ENCODE measurements at regions not wholly inside any gene's neighbourhood (a gene's known extent, or its start where the extent isn't known, plus 50 kb on each side); places are given as distances from the start of the nearest gene placed in this dataset.

- ChIA-PET POLR2A (no interaction called here), CTCF (interaction anchor here (0.7 kb wide), 1 partner anchor 14 kb away, joined by 4 read pairs; no protein-coding TSS in a partner anchor)
- TF ChIP-seq, protein P1, sequence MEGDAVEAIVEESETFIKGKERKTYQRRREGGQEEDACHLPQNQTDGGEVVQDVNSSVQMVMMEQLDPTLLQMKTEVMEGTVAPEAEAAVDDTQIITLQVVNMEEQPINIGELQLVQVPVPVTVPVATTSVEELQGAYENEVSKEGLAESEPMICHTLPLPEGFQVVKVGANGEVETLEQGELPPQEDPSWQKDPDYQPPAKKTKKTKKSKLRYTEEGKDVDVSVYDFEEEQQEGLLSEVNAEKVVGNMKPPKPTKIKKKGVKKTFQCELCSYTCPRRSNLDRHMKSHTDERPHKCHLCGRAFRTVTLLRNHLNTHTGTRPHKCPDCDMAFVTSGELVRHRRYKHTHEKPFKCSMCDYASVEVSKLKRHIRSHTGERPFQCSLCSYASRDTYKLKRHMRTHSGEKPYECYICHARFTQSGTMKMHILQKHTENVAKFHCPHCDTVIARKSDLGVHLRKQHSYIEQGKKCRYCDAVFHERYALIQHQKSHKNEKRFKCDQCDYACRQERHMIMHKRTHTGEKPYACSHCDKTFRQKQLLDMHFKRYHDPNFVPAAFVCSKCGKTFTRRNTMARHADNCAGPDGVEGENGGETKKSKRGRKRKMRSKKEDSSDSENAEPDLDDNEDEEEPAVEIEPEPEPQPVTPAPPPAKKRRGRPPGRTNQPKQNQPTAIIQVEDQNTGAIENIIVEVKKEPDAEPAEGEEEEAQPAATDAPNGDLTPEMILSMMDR (IDR thresholded peaks at IDR 0.05; ENCODE audit: unreplicated experiment) = no peak
- Mint-ChIP-seq H3K4me3 (ENCODE audit: unreplicated experiment) (no peak overlapping the region), H3K36me3 (ENCODE audit: insufficient read depth, unreplicated experiment) (no peaks in the 10 kb centered on the region), H3K9me3 (ENCODE audit: unreplicated experiment) (peaks cover 8% of the 10 kb centered on the region), H3K27me3 (ENCODE audit: insufficient read depth, unreplicated experiment) (no peaks in the 10 kb centered on the region), H3K4me1 (ENCODE audit: insufficient read depth, unreplicated experiment) (no peaks in the 10 kb centered on the region), H3K27ac (ENCODE audit: low read depth, unreplicated experiment) (no peak overlapping the region)
- intact Hi-C loops (cut with micrococcal nuclease) = no loop called here
- no peak for DNase-seq (ENCODE audit: unreplicated experiment)
- BruUV-seq (replicated peaks) = no TSS peak
These were observed 458.3 kb upstream of the TENM3 start for GRCh38 chr4:181784881-181785280.

DNA sequence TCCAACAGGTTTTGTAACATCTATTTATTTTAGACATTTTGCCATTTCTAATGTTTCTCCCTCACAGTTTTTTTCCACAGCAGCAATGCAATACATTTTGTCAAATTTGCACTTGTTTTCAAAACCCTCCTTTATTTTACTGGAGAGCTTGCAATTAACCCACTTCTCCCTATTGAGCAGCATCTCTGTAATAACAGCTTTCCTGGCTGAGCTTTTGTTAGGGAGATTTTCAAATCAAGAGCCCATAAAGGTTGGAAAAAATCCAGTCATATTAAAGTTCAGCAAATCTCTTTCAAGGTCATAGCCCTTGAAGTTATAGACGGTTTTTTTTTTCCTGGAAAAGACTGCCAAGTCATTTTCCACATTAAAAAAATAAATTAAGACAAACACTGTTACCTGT is 450.6 kb upstream of the TENM3 start:
- CTCF ChIA-PET = interaction anchor here (0.6 to 0.7 kb wide), 4 partner anchors 104 to 1063 kb away, joined by 3 to 4 read pairs (median 3); no protein-coding TSS in a partner anchor
- Mint-ChIP-seq H3K36me3 (ENCODE audit: insufficient read depth, unreplicated experiment) (no peaks in the 10 kb centered on the region), H3K4me3 (ENCODE audit: unreplicated experiment) (no peak overlapping the region), H3K27me3 (ENCODE audit: insufficient read depth, unreplicated experiment) (no peaks in the 10 kb centered on the region), H3K27ac (ENCODE audit: low read depth, unreplicated experiment) (no peak overlapping the region), H3K4me1 (ENCODE audit: insufficient read depth, unreplicated experiment) (peaks cover 15% of the 10 kb centered on the region), H3K9me3 (ENCODE audit: unreplicated experiment) (peaks cover 7% of the 10 kb centered on the region)
- POLR2A ChIA-PET = interaction anchor here (0.6 to 1.3 kb wide), 3 partner anchors 9 to 468 kb away, joined by 3 to 4 read pairs (median 3); no protein-coding TSS in a partner anchor
- DNase-seq (ENCODE audit: unreplicated experiment) = no peak
- TF ChIP-seq, protein P1 (IDR thresholded peaks at IDR 0.05; ENCODE audit: unreplicated experiment) = no peak
- BruUV-seq (replicated peaks) = no TSS peak
- intact Hi-C loops (cut with micrococcal nuclease) = loop anchor here (10.0 kb wide), 2 partner anchors 108 to 228 kb away; no protein-coding TSS in a partner anchor

GRCh38 chr4:181793096-181793495 is 450.1 kb upstream of the TENM3 start:
- POLR2A ChIA-PET = interaction anchor here (0.6 to 1.3 kb wide), 2 partner anchors 12 to 467 kb away, joined by 3 read pairs; no protein-coding TSS in a partner anchor
- H3K27ac Mint-ChIP-seq (ENCODE audit: low read depth, unreplicated experiment) = no peak overlapping the region

DNA sequence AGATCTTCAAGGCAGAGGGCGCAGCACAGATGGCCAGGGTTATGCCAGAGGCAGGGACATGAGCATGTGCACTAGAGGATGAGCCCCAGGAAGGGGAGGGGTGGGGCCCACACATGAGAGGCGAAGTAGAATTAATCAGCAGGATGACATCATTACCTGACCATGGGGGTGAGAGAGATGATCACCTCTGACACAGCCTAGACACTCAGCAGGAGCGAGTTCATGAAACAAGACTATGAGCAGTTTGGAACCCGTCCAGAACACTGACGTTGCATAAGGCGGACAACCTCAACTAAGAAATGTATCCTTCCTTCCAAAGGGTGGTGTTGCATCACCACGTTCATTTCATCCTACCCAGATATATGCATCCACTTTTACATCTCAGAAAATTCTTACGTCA is 446.7 kb upstream of the TENM3 start:
- H3K9me3 Mint-ChIP-seq (ENCODE audit: unreplicated experiment) = peaks cover 7% of the 10 kb centered on the region

More at GRCh38 chr4:181793096-181793495, 450.1 kb upstream of the TENM3 start:
- H3K9me3 Mint-ChIP-seq (ENCODE audit: unreplicated experiment) = peaks cover 7% of the 10 kb centered on the region
- no peaks in the 10 kb centered on the region for H3K27me3 Mint-ChIP-seq (ENCODE audit: insufficient read depth, unreplicated experiment)
- DNase-seq (ENCODE audit: unreplicated experiment) = no peak
- H3K4me3 Mint-ChIP-seq (ENCODE audit: unreplicated experiment) = no peak overlapping the region
- H3K4me1 Mint-ChIP-seq (ENCODE audit: insufficient read depth, unreplicated experiment) = peaks cover 15% of the 10 kb centered on the region
- TF ChIP-seq, protein P1 (IDR thresholded peaks at IDR 0.05; ENCODE audit: unreplicated experiment) = no peak
- H3K36me3 Mint-ChIP-seq (ENCODE audit: insufficient read depth, unreplicated experiment) = no peaks in the 10 kb centered on the region
- CTCF ChIA-PET = interaction anchor here (0.7 kb wide), 2 partner anchors 104 to 445 kb away, joined by 3 to 4 read pairs; no protein-coding TSS in a partner anchor
- intact Hi-C loops (cut with micrococcal nuclease) = loop anchor here (10.0 kb wide), 2 partner anchors 108 to 228 kb away; no protein-coding TSS in a partner anchor
- no TSS peak for BruUV-seq (replicated peaks)

More for the DNA sequence above, 446.7 kb upstream of the TENM3 start:
- no peak overlapping the region for H3K4me3 Mint-ChIP-seq (ENCODE audit: unreplicated experiment)
- POLR2A ChIA-PET = no interaction called here
- BruUV-seq (replicated peaks) = no TSS peak
- CTCF ChIA-PET = interaction anchor here (0.9 to 1.0 kb wide), 2 partner anchors 344 to 495 kb away, joined by 3 read pairs; no protein-coding TSS in a partner anchor
- peak overlapping the region; percentile 68 for H3K27ac Mint-ChIP-seq (ENCODE audit: low read depth, unreplicated experiment)
- DNase-seq (ENCODE audit: unreplicated experiment) = peak; percentile 97
- TF ChIP-seq, protein P1 (IDR thresholded peaks at IDR 0.05; ENCODE audit: unreplicated experiment) = no peak
- H3K4me1 Mint-ChIP-seq (ENCODE audit: insufficient read depth, unreplicated experiment) = peaks cover 15% of the 10 kb centered on the region
- no peaks in the 10 kb centered on the region for H3K36me3 Mint-ChIP-seq (ENCODE audit: insufficient read depth, unreplicated experiment)
- H3K27me3 Mint-ChIP-seq (ENCODE audit: insufficient read depth, unreplicated experiment) = no peaks in the 10 kb centered on the region
- intact Hi-C loops (cut with micrococcal nuclease) = loop anchor here (10.0 kb wide), 2 partner anchors 112 to 232 kb away; no protein-coding TSS in a partner anchor
